H1 (cell line): ENCODE measurements at regions not wholly inside any gene's neighbourhood (a gene's known extent, or its start where the extent isn't known, plus 50 kb on each side); places are given as distances from the start of the nearest gene placed in this dataset.

Experiments used
- CHD2 ChIP-seq: IDR thresholded peaks from 2 replicates; pipeline ENCODE4 v1.6.1; 2012; ENCODE audit warnings: low read length, improper control_type of control experiment
- PHF8 ChIP-seq: fragments of 200-600 bp; sonication (generic); conservative IDR thresholded peaks from 2 replicates; pipeline ENCODE4 v1.7.1; 2012; ENCODE audit warnings: low read depth, mild to moderate bottlenecking, inconsistent platforms, low read length, moderate library complexity
- TBP ChIP-seq: IDR thresholded peaks from 2 replicates; pipeline ENCODE4 v1.6.1; 2011; ENCODE audit warnings: low read depth, low read length, improper control_type of control experiment
- USF2 ChIP-seq: IDR thresholded peaks from 2 replicates; pipeline ENCODE4 v1.6.1; 2011; ENCODE audit warnings: low read length, improper control_type of control experiment

- no peak for TF ChIP-seq USF2
- TF ChIP-seq CHD2: no peak
- TF ChIP-seq TBP: no peak
- TF ChIP-seq PHF8: no peak
Observed at GRCh38 chr5:135196483-135196882, 162.5 kb upstream of the PITX1 start (continued).
